Endodermal cell (in vitro differentiated cells): ENCODE measurements at regions not wholly inside any gene's neighbourhood (a gene's known extent, or its start where the extent isn't known, plus 50 kb on each side); places are given as distances from the start of the nearest gene placed in this dataset.
A peak's percentile ranks its signal among the peaks of the same experiment; 100 is the strongest.

Experiments used
- DNase-seq: peaks from one replicate; pipeline ENCODE4 v3.0.0-alpha.2; 2017
- H3K27ac ChIP-seq: 2 replicates; pipeline ENCODE4 v1.5.1; 2013; ENCODE audit warnings: mild to moderate bottlenecking, low read depth, low read length, moderate library complexity
- H3K27me3 ChIP-seq: 2 replicates; pipeline ENCODE4 v1.6.1; 2013; ENCODE audit warnings: mild to moderate bottlenecking, low read length, moderate library complexity; ENCODE audit not compliant: insufficient read depth, control insufficient read depth, poor library complexity, severe bottlenecking
- H3K36me3 ChIP-seq: 2 replicates; pipeline ENCODE4 v1.7.0; 2013; ENCODE audit warnings: mild to moderate bottlenecking, low read length, moderate library complexity; ENCODE audit not compliant: control insufficient read depth, insufficient read depth
- H3K4me1 ChIP-seq: one replicate; pipeline ENCODE4 v1.7.0; 2013; ENCODE audit warnings: low read length; ENCODE audit not compliant: control insufficient read depth, insufficient read depth
- H3K4me3 ChIP-seq: 2 replicates; pipeline ENCODE4 v1.5.1; 2013; ENCODE audit warnings: mild to moderate bottlenecking, low read length, moderate library complexity
- H3K9ac ChIP-seq: 2 replicates; pipeline ENCODE4 v1.6.1; 2013; ENCODE audit warnings: mild to moderate bottlenecking, low read length, moderate library complexity; ENCODE audit not compliant: poor library complexity, severe bottlenecking; ENCODE audit errors: extremely low read depth
- H3K9me3 ChIP-seq: 2 replicates; pipeline ENCODE4 v1.6.1; 2013; ENCODE audit warnings: mild to moderate bottlenecking, low read length, moderate library complexity; ENCODE audit not compliant: control insufficient read depth
- H3K27ac Mint-ChIP-seq: 2 replicates; pipeline ENCODE4 v1.8.0; 2020; ENCODE audit warnings: mixed read lengths
- H3K27me3 Mint-ChIP-seq: 2 replicates; pipeline ENCODE4 v1.8.0; 2021; ENCODE audit warnings: mild to moderate bottlenecking, mixed read lengths; ENCODE audit not compliant: insufficient read depth
- H3K36me3 Mint-ChIP-seq: 2 replicates; pipeline ENCODE4 v1.8.0; 2020; ENCODE audit warnings: low read depth, mixed read lengths
- H3K4me1 Mint-ChIP-seq: 2 replicates; pipeline ENCODE4 v1.8.0; 2020; ENCODE audit warnings: mixed read lengths
- H3K4me3 Mint-ChIP-seq: 2 replicates; pipeline ENCODE4 v1.8.0; 2020; ENCODE audit warnings: mild to moderate bottlenecking, moderate library complexity, mixed read lengths
- H3K9me3 Mint-ChIP-seq: 2 replicates; pipeline ENCODE4 v1.8.0; 2020; ENCODE audit warnings: mild to moderate bottlenecking, mixed read lengths
- CTCF ChIP-seq: fragments of 200-600 bp; sonication (generic); conservative IDR thresholded peaks from 2 replicates; pipeline ENCODE4 v1.5.0; 2021; ENCODE audit warnings: antibody characterized with exemption, mild to moderate bottlenecking
- WGBS, 2 experiments: methylation state at CpG; one replicate each; pipeline versions ENCODE4 v1.1.5 to v1.1.7; 2013; ENCODE audit warnings: missing lambda C conversion rate in 2 of 2, mixed read lengths in 1 of 2; ENCODE audit not compliant: insufficient coverage in 1 of 2, insufficient read length in 1 of 2; 5-methylcytosine and 5-hydroxymethylcytosine counted together

- WGBS, 2 experiments, result 100% methylated on average over 1 of the region's 1 CpG
- Mint-ChIP-seq H3K4me1 (no peaks in the 10 kb centered on the region), H3K9me3 (no peaks in the 10 kb centered on the region), H3K27me3 (no peaks in the 10 kb centered on the region), H3K27ac (no peak overlapping the region), H3K4me3 (no peak overlapping the region), H3K36me3 (no peaks in the 10 kb centered on the region)
- no peaks in the 10 kb centered on the region for H3K4me1 ChIP-seq
- H3K27me3 ChIP-seq, result no peaks in the 10 kb centered on the region
- H3K4me3 ChIP-seq, result no peak overlapping the region
- no peaks in the 10 kb centered on the region for H3K36me3 ChIP-seq
- no peaks in the 10 kb centered on the region for H3K9me3 ChIP-seq
- no peak overlapping the region for H3K27ac ChIP-seq
- DNase-seq, result peak; percentile 52
- TF ChIP-seq CTCF, result no peak
- no peak overlapping the region for H3K9ac ChIP-seq
Measured at GRCh38 chr5:39624268-39624886, 199.6 kb upstream of the DAB2 start.

- Mint-ChIP-seq H3K4me1 (no peaks in the 10 kb centered on the region), H3K4me3 (no peak overlapping the region), H3K36me3 (no peaks in the 10 kb centered on the region), H3K27me3 (no peaks in the 10 kb centered on the region), H3K9me3 (no peaks in the 10 kb centered on the region), H3K27ac (no peak overlapping the region)
- Histone ChIP-seq H3K9ac (no peak overlapping the region), H3K4me1 (no peaks in the 10 kb centered on the region), H3K27ac (no peak overlapping the region), H3K27me3 (no peaks in the 10 kb centered on the region), H3K9me3 (no peaks in the 10 kb centered on the region), H3K36me3 (no peaks in the 10 kb centered on the region), H3K4me3 (no peak overlapping the region)
- no peak for DNase-seq
- WGBS, 2 experiments, result 96 to 97% methylated on average over 4 to 5 of the region's 5 CpGs
- no peak for TF ChIP-seq CTCF
Measured at GRCh38 chr5:39623291-39623865, 198.6 kb upstream of the DAB2 start.

GRCh38 chr5:39622281-39622680 lies 197.5 kb upstream of the DAB2 start:
- Histone ChIP-seq H3K4me3 (no peak overlapping the region), H3K27me3 (no peaks in the 10 kb centered on the region), H3K9me3 (no peaks in the 10 kb centered on the region), H3K27ac (no peak overlapping the region), H3K4me1 (no peaks in the 10 kb centered on the region), H3K9ac (no peak overlapping the region), H3K36me3 (no peaks in the 10 kb centered on the region)
- Mint-ChIP-seq H3K27ac (no peak overlapping the region), H3K36me3 (no peaks in the 10 kb centered on the region), H3K27me3 (no peaks in the 10 kb centered on the region), H3K4me1 (no peaks in the 10 kb centered on the region), H3K4me3 (no peak overlapping the region), H3K9me3 (no peaks in the 10 kb centered on the region)
- DNase-seq, result no peak
- TF ChIP-seq CTCF, result no peak
- 88 to 94% methylated on average over 1 to 6 of the region's 6 CpGs for WGBS, 2 experiments
